ENCODE measurements at regions not wholly inside any gene's neighbourhood (a gene's known extent, or its start where the extent isn't known, plus 50 kb on each side); places are given as distances from the start of the nearest gene placed in this dataset.

DNA sequence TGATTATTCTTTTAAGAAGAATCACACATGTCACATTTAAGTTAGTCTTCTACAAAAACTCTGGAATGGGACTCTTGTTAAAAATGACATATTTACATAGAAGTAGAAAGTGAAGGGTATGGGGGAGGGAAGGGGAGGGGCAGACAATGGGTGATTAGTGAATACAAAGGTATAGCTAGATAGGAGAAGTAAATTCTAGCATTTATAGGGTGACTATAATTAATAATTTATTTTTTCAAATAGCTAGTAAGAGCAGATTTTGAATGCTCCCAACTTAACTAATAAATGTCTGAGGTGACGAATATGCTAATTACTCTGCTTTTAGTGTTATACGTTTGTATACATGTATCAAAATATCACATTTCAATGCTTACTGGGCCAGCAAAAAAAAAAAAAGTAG is 59.4 kb downstream of the BLTP3B start:
- TF ChIP-seq, protein P1, sequence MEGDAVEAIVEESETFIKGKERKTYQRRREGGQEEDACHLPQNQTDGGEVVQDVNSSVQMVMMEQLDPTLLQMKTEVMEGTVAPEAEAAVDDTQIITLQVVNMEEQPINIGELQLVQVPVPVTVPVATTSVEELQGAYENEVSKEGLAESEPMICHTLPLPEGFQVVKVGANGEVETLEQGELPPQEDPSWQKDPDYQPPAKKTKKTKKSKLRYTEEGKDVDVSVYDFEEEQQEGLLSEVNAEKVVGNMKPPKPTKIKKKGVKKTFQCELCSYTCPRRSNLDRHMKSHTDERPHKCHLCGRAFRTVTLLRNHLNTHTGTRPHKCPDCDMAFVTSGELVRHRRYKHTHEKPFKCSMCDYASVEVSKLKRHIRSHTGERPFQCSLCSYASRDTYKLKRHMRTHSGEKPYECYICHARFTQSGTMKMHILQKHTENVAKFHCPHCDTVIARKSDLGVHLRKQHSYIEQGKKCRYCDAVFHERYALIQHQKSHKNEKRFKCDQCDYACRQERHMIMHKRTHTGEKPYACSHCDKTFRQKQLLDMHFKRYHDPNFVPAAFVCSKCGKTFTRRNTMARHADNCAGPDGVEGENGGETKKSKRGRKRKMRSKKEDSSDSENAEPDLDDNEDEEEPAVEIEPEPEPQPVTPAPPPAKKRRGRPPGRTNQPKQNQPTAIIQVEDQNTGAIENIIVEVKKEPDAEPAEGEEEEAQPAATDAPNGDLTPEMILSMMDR (IDR thresholded peaks at IDR 0.05): no peak
- TF ChIP-seq POLR2A (IDR thresholded peaks at IDR 0.05): no peak

All from heart left ventricle (tissue), 13 donors.